HG03196 (cell line): ENCODE measurements at regions not wholly inside any gene's neighbourhood (a gene's known extent, or its start where the extent isn't known, plus 50 kb on each side); places are given as distances from the start of the nearest gene placed in this dataset.

Experiments
- ATAC-seq: cut with Tn5 transposase; IDR thresholded peaks from one replicate; pipeline ENCODE4 v1.9.1; 2021; ENCODE audit not compliant: unreplicated experiment

DNA sequence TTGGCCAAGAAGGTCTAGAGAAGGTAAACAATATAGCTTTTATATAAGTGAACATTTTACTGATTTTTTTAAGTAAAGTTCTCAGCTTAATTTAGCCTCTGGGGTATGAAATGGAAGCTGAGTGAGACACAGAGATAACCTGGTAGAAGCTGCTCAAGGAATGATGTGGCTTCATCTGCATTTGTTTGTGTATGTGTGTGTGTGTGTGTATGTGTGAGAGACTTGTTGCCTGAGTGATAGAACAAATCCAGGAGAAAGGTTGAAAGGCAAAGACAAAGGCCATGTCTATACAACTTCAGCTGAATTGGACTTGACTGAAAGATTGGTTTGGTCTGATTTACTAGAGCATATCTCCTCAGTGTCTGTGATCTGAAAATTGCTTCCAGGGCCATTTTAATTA, 63.6 kb downstream of the PCDH7 start:
- no peak for ATAC-seq

DNA sequence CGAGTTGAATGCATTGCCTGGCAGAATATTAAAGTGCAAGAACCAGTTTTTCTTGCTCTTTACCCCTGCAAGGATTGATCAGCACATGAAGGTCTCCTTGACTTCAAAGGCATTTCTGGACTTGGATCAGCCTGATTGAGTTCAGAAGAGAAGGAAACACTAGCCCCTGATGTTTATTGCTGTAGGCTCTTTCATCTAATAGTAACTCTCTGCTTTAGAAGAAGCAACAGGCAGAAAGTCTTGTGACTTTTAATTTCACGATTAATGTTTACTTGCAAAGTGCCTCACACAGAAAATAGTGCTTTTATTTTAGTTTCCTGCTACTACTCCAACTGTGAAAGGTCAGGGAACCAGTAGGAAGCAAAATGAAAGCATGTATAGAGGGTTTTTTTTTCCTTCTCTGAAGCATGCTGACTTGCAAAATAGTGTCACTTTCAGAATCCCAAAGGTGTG, 69.1 kb downstream of the PCDH7 start:
- ATAC-seq, result no peak

- ATAC-seq, result no peak
These were observed 70.0 kb downstream of the PCDH7 start for GRCh38 chr4:30790123-30790522.

DNA sequence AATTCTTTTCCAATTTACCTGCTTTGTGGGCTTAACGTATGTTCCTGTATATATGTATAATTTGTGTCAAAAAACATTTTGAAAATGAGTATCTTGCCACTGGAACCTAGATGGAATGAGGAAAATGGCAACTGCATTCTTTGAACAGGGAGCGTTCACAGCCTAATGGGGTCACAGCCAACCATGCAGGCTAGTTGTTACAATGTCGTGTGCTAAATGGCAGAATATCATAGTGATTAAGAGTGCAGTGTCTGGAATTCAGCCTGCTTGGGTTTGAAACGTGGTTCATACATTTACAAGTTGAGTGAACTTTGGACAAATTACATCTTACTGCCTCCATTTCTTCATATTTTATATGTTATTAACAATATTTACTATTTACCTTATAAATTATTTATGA, 70.8 kb downstream of the PCDH7 start:
- ATAC-seq, result no peak

GRCh38 chr4:30792601-30793000, 72.4 kb downstream of the PCDH7 start:
- no peak for ATAC-seq

GRCh38 chr4:30801876-30802275, 81.7 kb downstream of the PCDH7 start:
- no peak for ATAC-seq

DNA sequence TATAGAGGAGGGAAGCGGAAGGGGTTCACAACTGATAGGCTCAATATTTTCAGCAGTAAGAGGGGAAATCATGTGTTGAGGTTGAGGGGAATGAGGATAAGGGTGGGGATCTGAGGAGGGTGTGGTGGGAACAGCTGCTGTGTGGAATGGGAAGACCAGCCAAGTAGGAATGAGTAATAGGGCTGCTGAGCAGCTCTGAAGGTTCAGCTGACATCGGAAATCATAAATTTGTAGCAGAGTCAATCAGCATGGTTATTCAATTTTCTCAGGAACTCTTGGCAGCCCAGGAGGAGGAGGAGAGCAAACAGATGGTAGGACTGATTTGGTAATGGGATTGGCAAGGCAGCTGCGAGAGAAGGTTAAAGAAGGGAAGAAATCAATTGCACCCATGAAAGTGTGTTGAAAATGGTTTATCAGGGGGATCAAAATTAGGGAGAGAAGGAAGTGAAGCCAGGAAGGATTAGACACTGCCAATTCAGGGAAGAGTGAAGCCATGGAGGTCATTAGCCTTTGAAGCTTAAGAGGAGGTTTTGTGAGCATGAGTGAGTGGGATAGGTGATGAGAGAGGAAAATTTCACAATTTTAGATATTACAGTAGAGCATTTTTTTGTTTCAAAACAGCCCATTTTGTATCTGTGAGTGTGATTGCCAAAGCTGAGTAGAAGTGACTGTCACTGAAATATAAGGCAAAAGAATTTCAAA, 82.6 kb downstream of the PCDH7 start:
- no peak for ATAC-seq

- no peak for ATAC-seq
These were observed 88.1 kb downstream of the PCDH7 start for GRCh38 chr4:30808276-30808675.

DNA sequence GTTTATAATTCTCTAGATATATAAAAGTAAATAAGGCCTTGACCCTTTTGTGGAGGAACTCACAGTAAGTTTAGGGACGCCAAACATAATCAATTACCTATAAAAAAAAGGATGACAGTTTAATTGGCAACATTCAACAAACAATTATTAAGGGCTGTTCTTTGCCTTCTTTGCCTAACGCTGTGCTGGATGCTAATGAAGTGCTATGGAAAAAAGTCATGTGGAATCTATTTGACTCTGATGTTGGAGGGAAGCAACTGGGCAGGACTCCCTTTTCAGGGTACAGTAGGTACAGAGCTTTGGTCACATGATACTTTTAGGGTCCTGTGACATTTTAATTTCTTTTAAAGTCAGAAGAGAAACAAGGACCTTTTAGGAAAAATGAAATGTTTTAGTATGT, 91.1 kb downstream of the PCDH7 start:
- ATAC-seq, result no peak

DNA sequence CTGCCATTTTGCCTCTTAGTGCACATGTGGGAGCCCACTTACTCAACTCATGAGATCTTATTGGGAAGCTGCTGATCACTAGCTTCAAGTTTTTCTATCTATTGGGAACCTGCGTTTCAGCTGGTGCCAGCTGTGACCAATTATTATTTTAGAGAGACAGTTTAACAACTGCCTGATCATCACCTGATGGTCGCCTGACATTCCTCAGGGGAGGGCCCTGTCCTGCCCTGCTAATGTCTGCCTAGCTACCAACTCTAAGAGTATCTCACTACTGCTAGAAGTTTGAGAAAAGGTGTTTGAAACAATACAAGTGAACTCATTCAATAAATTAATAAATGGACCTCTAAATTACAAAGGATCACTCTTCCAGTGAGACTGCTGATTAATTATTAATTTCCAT, 95.5 kb downstream of the PCDH7 start:
- ATAC-seq, result no peak

- ATAC-seq, result no peak
These were observed 97.3 kb downstream of the PCDH7 start for GRCh38 chr4:30817447-30817846.

GRCh38 chr4:30818541-30818940, 98.4 kb downstream of the PCDH7 start:
- no peak for ATAC-seq

- ATAC-seq, result no peak
These were observed 101.1 kb downstream of the PCDH7 start for GRCh38 chr4:30821275-30821674.

DNA sequence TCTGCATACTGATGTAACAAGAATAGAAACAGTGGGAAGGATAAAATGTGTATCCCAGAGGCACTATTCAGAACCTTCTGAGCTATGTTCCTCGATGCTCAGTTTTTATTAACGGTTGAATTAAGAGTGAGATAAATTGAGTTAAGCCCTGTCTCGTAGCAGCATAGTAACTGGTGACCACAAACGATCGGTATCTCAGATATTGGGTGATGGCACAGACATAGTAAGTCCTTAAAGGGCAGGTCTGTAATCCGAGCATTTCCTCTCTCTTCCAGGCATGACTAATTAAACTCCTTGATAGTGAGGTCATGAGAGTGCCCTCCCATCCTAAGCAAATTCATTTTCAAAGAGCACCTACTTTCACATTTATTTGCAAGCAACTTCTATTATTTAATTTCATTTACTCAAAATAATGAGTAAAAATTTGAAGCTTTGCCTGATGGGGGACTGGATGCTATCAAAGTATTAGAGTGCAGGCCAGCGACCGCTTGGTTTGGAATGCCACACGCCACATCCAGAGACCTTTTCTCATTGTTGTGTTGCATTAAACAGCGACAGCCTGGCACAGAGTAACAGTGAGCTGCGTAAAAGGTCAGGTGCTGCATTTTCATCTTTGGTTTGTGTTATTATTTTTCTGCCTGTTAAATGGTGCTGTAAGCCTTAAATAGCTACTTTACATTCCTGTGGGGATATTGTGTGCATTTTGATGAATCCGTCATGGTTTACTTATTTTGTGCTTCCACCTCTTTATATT, 101.9 kb downstream of the PCDH7 start:
- ATAC-seq, result no peak

GRCh38 chr4:30822911-30823551, 102.9 kb downstream of the PCDH7 start:
- no peak for ATAC-seq

- ATAC-seq, result no peak
These were observed 105.0 kb downstream of the PCDH7 start for GRCh38 chr4:30825008-30825770.

DNA sequence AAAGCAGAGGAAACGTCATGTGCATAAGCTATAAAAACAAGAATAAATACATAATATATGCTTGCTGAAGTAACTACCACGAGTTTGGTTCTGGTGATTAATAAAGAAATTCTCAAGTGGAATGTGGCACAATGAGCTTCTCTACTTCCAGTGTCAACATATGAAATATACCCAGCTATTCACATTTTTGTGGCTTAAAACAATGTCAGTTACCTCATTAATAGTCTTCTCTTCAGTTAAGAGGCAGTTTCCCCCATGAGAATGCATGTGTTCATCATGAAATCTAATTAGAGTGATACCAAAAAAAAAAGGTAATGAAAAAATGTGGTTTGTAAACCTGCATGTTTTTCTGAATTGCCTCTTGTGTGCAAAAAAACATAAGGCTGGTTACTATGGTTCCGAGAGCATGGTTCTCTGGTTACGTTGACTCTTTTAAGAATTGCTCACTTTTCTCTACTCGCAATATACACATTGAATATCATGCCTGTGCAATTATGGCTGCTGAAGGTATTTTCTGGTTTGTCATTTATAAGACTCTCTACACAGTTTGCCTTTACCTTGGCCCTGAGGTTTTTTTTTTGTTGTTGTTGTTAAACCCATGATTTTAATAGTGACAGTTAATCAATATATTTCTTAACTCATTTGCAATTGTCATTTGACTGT, 108.2 kb downstream of the PCDH7 start:
- ATAC-seq, result no peak

- ATAC-seq, result no peak
These were observed 112.5 kb downstream of the PCDH7 start for GRCh38 chr4:30832639-30833038.

GRCh38 chr4:30833206-30833605, 113.0 kb downstream of the PCDH7 start:
- no peak for ATAC-seq

GRCh38 chr4:30835044-30835443, 114.9 kb downstream of the PCDH7 start:
- ATAC-seq, result no peak

- ATAC-seq, result no peak
These were observed 116.1 kb downstream of the PCDH7 start for GRCh38 chr4:30836231-30836630.
